B cell (primary cell): ENCODE measurements at regions not wholly inside any gene's neighbourhood (a gene's known extent, or its start where the extent isn't known, plus 50 kb on each side); places are given as distances from the start of the nearest gene placed in this dataset.
"Not testable (repeated sequence)": the region's sequence is repeated elsewhere in the genome, so short reads cannot be mapped to it uniquely, and the experiment has no call there.

ENCODE experiments used
- ATAC-seq: fragments of 200-7000 bp; cut with Tn5 transposase; one replicate; pipeline ENCODE4 v1.10.0; 2021; ENCODE audit warnings: low read depth, mild to moderate bottlenecking, moderate number of reproducible peaks, moderate library complexity
- CTCF ChIA-PET: fragments of 350-600 bp; sonication (Branson Sonifier 250); formaldehyde crosslinking; loops from one replicate; lab custom pipeline; 2021; ENCODE audit warnings: antibody characterized with exemption, inconsistent platforms; lab: Charles Lee
- POLR2A ChIA-PET: fragments of 350-600 bp; sonication (Branson Sonifier 250); formaldehyde crosslinking; loops from one replicate; lab custom pipeline; 2021; ENCODE audit warnings: antibody characterized with exemption; lab: Charles Lee
- DNase-seq: peaks from one replicate; pipeline ENCODE4 v3.0.0; 2013
- H2AFZ ChIP-seq: 2 replicates; pipeline ENCODE4 v1.6.1; 2012; ENCODE audit warnings: mild to moderate bottlenecking, low read depth, low read length; ENCODE audit not compliant: insufficient read depth, poor library complexity, severe bottlenecking
- H3K27ac ChIP-seq, 2 donors: 1 replicate in 1 of 2; 2 replicates in 1 of 2; pipeline ENCODE4 v1.5.1; 2012 to 2013; ENCODE audit warnings: low read length in 2 of 2, mild to moderate bottlenecking in 2 of 2, moderate library complexity in 1 of 2
- H3K27me3 ChIP-seq, 4 experiments: fragments of 200-600 bp in 1 of 4; sonication (generic) in 1 of 4; replicated peaks in 1 of 4; 1 replicate in 2 of 4; 2 replicates in 2 of 4; pipeline versions ENCODE4 v1.6.1 to v1.7.0; 2013 to 2016; ENCODE audit warnings: low read length in 3 of 4, mild to moderate bottlenecking in 2 of 4, mixed read lengths in 1 of 4, moderate library complexity in 1 of 4; ENCODE audit not compliant: insufficient read depth in 4 of 4, control insufficient read depth in 3 of 4; ENCODE audit errors: control extremely low read depth in 1 of 4
- H3K36me3 ChIP-seq, 2 experiments: replicated peaks in 1 of 2; 1 replicate in 1 of 2; 2 replicates in 1 of 2; pipeline versions ENCODE4 v1.6.1 to v1.7.1; 2013; ENCODE audit warnings: low read length in 1 of 2; ENCODE audit not compliant: insufficient read depth in 2 of 2, control insufficient read depth in 1 of 2; ENCODE audit errors: control extremely low read depth in 1 of 2, extremely low read depth in 1 of 2
- H3K4me1 ChIP-seq, 2 donors: fragments of 200-600 bp in 1 of 2; sonication (generic) in 1 of 2; 1 replicate in 1 of 2; 2 replicates in 1 of 2; pipeline versions ENCODE4 v1.5.1 to v1.6.1; 2013 to 2017; ENCODE audit warnings: low read length in 2 of 2; ENCODE audit not compliant: control insufficient read depth in 2 of 2, insufficient read depth in 2 of 2
- H3K4me2 ChIP-seq: replicated peaks from 2 replicates; pipeline ENCODE3; 2012; ENCODE audit warnings: mild to moderate bottlenecking, low read depth, low read length; ENCODE audit not compliant: poor library complexity, severe bottlenecking
- H3K4me3 ChIP-seq, 5 experiments: fragments of 200-600 bp in 1 of 5; sonication (generic) in 1 of 5; 1 replicate in 3 of 5; 2 replicates in 2 of 5; pipeline versions ENCODE4 v1.5.1 to v1.7.0; 2011 to 2016; ENCODE audit warnings: low read length in 4 of 5, mild to moderate bottlenecking in 4 of 5, low read depth in 2 of 5, control low read depth in 1 of 5, moderate library complexity in 1 of 5; ENCODE audit not compliant: insufficient read depth in 1 of 5; ENCODE audit errors: control extremely low read depth in 1 of 5, extremely low read depth in 1 of 5
- H3K79me2 ChIP-seq: fragments of 200-600 bp; sonication (generic); one replicate; pipeline ENCODE4 v1.6.0; 2016; ENCODE audit warnings: low read length; ENCODE audit not compliant: control insufficient read depth, insufficient read depth
- H3K9ac ChIP-seq: fragments of 200-600 bp; sonication (generic); 2 replicates; pipeline ENCODE4 v1.6.1; 2017; ENCODE audit warnings: mild to moderate bottlenecking, low read length, moderate library complexity
- H3K9me3 ChIP-seq, 3 donors: one replicate each; pipeline versions ENCODE4 v1.6.1 to v1.7.1; 2013; ENCODE audit warnings: low read length in 2 of 3; ENCODE audit not compliant: control insufficient read depth in 2 of 3, insufficient read depth in 1 of 3; ENCODE audit errors: control extremely low read depth in 1 of 3
- H4K20me1 ChIP-seq: 2 replicates; pipeline ENCODE4 v1.6.0; 2012; ENCODE audit warnings: mild to moderate bottlenecking, low read length; ENCODE audit not compliant: insufficient read depth, control insufficient read depth, poor library complexity, severe bottlenecking
- H3K27ac Mint-ChIP-seq: one replicate; pipeline ENCODE4 v1.8.0; 2021; ENCODE audit warnings: mixed read lengths
- H3K27me3 Mint-ChIP-seq: one replicate; pipeline ENCODE4 v1.8.0; 2021; ENCODE audit warnings: mixed read lengths
- H3K4me1 Mint-ChIP-seq: one replicate; pipeline ENCODE4 v1.8.0; 2021; ENCODE audit warnings: mixed read lengths
- H3K4me3 Mint-ChIP-seq: one replicate; pipeline ENCODE4 v1.8.0; 2021; ENCODE audit warnings: mixed read lengths
- H3K9me3 Mint-ChIP-seq: one replicate; pipeline ENCODE4 v1.8.0; 2022; ENCODE audit warnings: mixed read lengths; ENCODE audit not compliant: insufficient read depth
- WGBS: methylation state at CpG from one replicate; pipeline ENCODE4 v1.1.5; 2013; ENCODE audit warnings: missing lambda C conversion rate; ENCODE audit not compliant: insufficient coverage; 5-methylcytosine and 5-hydroxymethylcytosine counted together
- intact Hi-C: fragments of 100-400 bp; cut with micrococcal nuclease; formaldehyde crosslinking; loops from one replicate; pipeline ENCODE4 v1.10.0; 2022

DNA sequence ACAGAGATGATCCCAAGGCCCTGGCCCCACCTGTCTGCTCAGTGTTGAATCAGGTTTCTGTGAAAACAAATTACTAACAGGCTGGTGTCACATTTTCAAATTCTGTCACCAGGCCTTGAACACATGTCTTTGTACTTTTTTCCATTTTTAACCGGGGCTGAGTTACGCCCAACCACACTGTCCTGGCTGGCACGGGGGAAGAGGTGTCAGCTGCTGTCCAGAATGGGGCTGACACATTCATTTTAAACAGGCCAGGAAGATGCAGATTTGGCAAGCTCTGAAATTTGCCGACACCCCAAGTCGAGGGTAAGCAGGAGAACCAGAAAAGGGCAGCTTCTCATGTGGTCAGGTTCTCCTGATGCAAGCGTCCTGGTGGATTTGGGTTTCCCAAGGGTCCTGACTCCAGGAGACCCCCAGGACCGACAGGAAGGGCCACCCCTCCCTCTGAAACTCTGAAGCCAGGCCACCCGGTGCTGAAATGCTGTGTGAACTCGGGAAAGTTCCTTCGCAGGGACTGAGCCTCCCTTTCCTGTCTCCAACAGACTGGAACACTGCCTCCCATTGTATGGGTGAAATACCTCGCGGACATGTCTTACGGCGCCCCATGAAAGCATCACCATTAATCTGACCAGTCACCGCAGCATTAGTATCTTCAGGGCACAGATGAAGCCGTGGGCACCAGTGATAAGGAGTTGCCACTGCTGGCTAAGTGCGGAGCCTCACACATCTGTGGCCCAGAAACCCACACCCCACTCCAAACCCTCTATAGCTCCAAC, 90.5 kb upstream of the METTL9 start:
- intact Hi-C loops, H3K4me2 ChIP-seq, POLR2A ChIA-PET, H3K27me3 Mint-ChIP-seq, ATAC-seq, H3K9ac ChIP-seq, CTCF ChIA-PET, DNase-seq, H3K9me3 ChIP-seq, H3K4me3 ChIP-seq, H2AFZ ChIP-seq, H3K27me3 ChIP-seq, H3K9me3 Mint-ChIP-seq: not testable (repeated sequence)
- Histone ChIP-seq H3K4me1 (peaks cover 42 to 72% of the 10 kb centered on the region in 2 donors), H3K27ac (peak overlapping the region in 1 of 2 donors; percentile 84), H3K36me3 (peaks cover 0 to 25% of the 10 kb centered on the region in 2 experiments), H4K20me1 (peaks cover 77% of the 10 kb centered on the region), H3K79me2 (peaks cover 97% of the 10 kb centered on the region)
- Mint-ChIP-seq H3K4me1 (peaks cover 70% of the 10 kb centered on the region), H3K4me3 (peak overlapping the region; percentile 71), H3K27ac (peak overlapping the region; percentile 97)
- 76% methylated on average over 16 of the region's 17 CpGs for WGBS

GRCh38 chr16:21509437-21510086, 89.8 kb upstream of the METTL9 start:
- not testable (repeated sequence) for H3K27ac ChIP-seq

GRCh38 chr16:21510869-21511255, 88.5 kb upstream of the METTL9 start:
- Histone ChIP-seq H3K4me1 (peaks cover 48 to 82% of the 10 kb centered on the region in 2 donors), H3K79me2 (peaks cover 97% of the 10 kb centered on the region), H3K36me3 (peaks cover 0 to 27% of the 10 kb centered on the region in 2 experiments), H4K20me1 (peaks cover 90% of the 10 kb centered on the region)
- H3K9me3 Mint-ChIP-seq, H3K9ac ChIP-seq, H3K4me3 Mint-ChIP-seq, H3K4me2 ChIP-seq, CTCF ChIA-PET, H3K4me3 ChIP-seq, H3K27me3 Mint-ChIP-seq, H3K27me3 ChIP-seq, intact Hi-C loops, DNase-seq, H2AFZ ChIP-seq, H3K9me3 ChIP-seq, POLR2A ChIA-PET, H3K27ac ChIP-seq, ATAC-seq: not testable (repeated sequence)
- H3K27ac Mint-ChIP-seq = peak overlapping the region; percentile 50
- 93% methylated on average over 2 of the region's 4 CpGs for WGBS
- H3K4me1 Mint-ChIP-seq = peaks cover 86% of the 10 kb centered on the region

More at GRCh38 chr16:21509437-21510086, 89.8 kb upstream of the METTL9 start:
- 95% methylated on average over 7 of the region's 10 CpGs for WGBS
- H3K27me3 Mint-ChIP-seq, H3K4me3 Mint-ChIP-seq, H3K9me3 Mint-ChIP-seq, H3K4me3 ChIP-seq, H3K9me3 ChIP-seq, H3K9ac ChIP-seq, H3K4me2 ChIP-seq, H2AFZ ChIP-seq, H3K27me3 ChIP-seq, ATAC-seq, POLR2A ChIA-PET, intact Hi-C loops, CTCF ChIA-PET, DNase-seq: not testable (repeated sequence)
- peaks cover 78% of the 10 kb centered on the region for H4K20me1 ChIP-seq
- H3K79me2 ChIP-seq = peaks cover 97% of the 10 kb centered on the region
- peaks cover 48 to 78% of the 10 kb centered on the region in 2 donors for H3K4me1 ChIP-seq
- peak overlapping the region; percentile 97 for H3K27ac Mint-ChIP-seq
- peaks cover 77% of the 10 kb centered on the region for H3K4me1 Mint-ChIP-seq
- peaks cover 0 to 26% of the 10 kb centered on the region in 2 experiments for H3K36me3 ChIP-seq
